HEK293T (cell line): ENCODE measurements at regions not wholly inside any gene's neighbourhood (a gene's known extent, or its start where the extent isn't known, plus 50 kb on each side); places are given as distances from the start of the nearest gene placed in this dataset.

Source experiments
- BHLHE40 ChIP-seq: fragments of 450-650 bp; IDR thresholded peaks from 2 replicates; pipeline ENCODE4 v1.6.1; 2016; ENCODE audit warnings: mild to moderate bottlenecking, moderate library complexity, borderline replicate concordance
- CTBP1 ChIP-seq: fragments of 450-650 bp; IDR thresholded peaks from 2 replicates; pipeline ENCODE4 v1.6.1; 2016; ENCODE audit warnings: borderline replicate concordance
- ELF4 ChIP-seq: fragments of 450-650 bp; IDR thresholded peaks from 2 replicates; pipeline ENCODE4 v1.6.1; 2017; ENCODE audit warnings: antibody characterized with exemption
- FOXA1 ChIP-seq: fragments of 450-650 bp; IDR thresholded peaks from 2 replicates; pipeline ENCODE4 v1.6.1; 2016; ENCODE audit warnings: mild to moderate bottlenecking
- FOXM1 ChIP-seq: fragments of 450-650 bp; IDR thresholded peaks from 2 replicates; pipeline ENCODE4 v1.6.1; 2017; ENCODE audit warnings: mild to moderate bottlenecking, borderline replicate concordance
- HDGF ChIP-seq: fragments of 450-650 bp; IDR thresholded peaks from 2 replicates; pipeline ENCODE4 v1.6.1; 2017; ENCODE audit warnings: antibody characterized with exemption, borderline replicate concordance
- L3MBTL2 ChIP-seq: fragments of 450-650 bp; conservative IDR thresholded peaks from 2 replicates; pipeline ENCODE4 v1.6.1; 2016; ENCODE audit warnings: mild to moderate bottlenecking
- NFRKB ChIP-seq: fragments of 450-650 bp; IDR thresholded peaks from 2 replicates; pipeline ENCODE4 v1.6.1; 2016; ENCODE audit warnings: mild to moderate bottlenecking, moderate library complexity
- SP1 ChIP-seq: fragments of 450-650 bp; IDR thresholded peaks from 2 replicates; pipeline ENCODE4 v1.6.1; 2017
- TARDBP ChIP-seq: fragments of 450-650 bp; IDR thresholded peaks from 2 replicates; pipeline ENCODE4 v1.6.1; 2016

GRCh38 chr5:35317586-35317985 lies 87.3 kb upstream of the PRLR start:
- TF ChIP-seq L3MBTL2: no peak
- TF ChIP-seq ELF4: no peak
- no peak for TF ChIP-seq TARDBP
- TF ChIP-seq BHLHE40: no peak
- TF ChIP-seq SP1: no peak
- no peak for TF ChIP-seq FOXA1
- TF ChIP-seq FOXM1: no peak
- TF ChIP-seq NFRKB: no peak
- no peak for TF ChIP-seq CTBP1
- TF ChIP-seq HDGF: no peak
